ENCODE measurements at regions not wholly inside any gene's neighbourhood (a gene's known extent, or its start where the extent isn't known, plus 50 kb on each side); places are given as distances from the start of the nearest gene placed in this dataset.

- TF ChIP-seq, protein P1, sequence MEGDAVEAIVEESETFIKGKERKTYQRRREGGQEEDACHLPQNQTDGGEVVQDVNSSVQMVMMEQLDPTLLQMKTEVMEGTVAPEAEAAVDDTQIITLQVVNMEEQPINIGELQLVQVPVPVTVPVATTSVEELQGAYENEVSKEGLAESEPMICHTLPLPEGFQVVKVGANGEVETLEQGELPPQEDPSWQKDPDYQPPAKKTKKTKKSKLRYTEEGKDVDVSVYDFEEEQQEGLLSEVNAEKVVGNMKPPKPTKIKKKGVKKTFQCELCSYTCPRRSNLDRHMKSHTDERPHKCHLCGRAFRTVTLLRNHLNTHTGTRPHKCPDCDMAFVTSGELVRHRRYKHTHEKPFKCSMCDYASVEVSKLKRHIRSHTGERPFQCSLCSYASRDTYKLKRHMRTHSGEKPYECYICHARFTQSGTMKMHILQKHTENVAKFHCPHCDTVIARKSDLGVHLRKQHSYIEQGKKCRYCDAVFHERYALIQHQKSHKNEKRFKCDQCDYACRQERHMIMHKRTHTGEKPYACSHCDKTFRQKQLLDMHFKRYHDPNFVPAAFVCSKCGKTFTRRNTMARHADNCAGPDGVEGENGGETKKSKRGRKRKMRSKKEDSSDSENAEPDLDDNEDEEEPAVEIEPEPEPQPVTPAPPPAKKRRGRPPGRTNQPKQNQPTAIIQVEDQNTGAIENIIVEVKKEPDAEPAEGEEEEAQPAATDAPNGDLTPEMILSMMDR (IDR thresholded peaks at IDR 0.05; ENCODE audit: low read depth, low read length), result no peak
- no peak for TF ChIP-seq EZH2phosphoT487 (IDR thresholded peaks at IDR 0.05; ENCODE audit: low read depth)
Measured at GRCh38 chr10:59560161-59560560, 149.5 kb downstream of the SLC16A9 start.

All from OCI-LY3 (cell line).